Right renal pelvis (tissue), 4 donors: ENCODE measurements at regions not wholly inside any gene's neighbourhood (a gene's known extent, or its start where the extent isn't known, plus 50 kb on each side); places are given as distances from the start of the nearest gene placed in this dataset.
A peak's percentile ranks its signal among the peaks of the same experiment; 100 is the strongest.

Experiments
- DNase-seq, 4 donors: peaks; one replicate each; pipeline ENCODE4 v3.0.0-alpha.2; 2013; ENCODE audit warnings: low read depth in 4 of 4, low spot score in 3 of 4, missing footprints in 1 of 4

GRCh38 chr16:7025616-7026190, 306.9 kb upstream of the RBFOX1 start:
- peak; percentile 34 to 51 (median 47) for DNase-seq

GRCh38 chr16:7021653-7022275, 310.9 kb upstream of the RBFOX1 start:
- DNase-seq: no peak

DNA sequence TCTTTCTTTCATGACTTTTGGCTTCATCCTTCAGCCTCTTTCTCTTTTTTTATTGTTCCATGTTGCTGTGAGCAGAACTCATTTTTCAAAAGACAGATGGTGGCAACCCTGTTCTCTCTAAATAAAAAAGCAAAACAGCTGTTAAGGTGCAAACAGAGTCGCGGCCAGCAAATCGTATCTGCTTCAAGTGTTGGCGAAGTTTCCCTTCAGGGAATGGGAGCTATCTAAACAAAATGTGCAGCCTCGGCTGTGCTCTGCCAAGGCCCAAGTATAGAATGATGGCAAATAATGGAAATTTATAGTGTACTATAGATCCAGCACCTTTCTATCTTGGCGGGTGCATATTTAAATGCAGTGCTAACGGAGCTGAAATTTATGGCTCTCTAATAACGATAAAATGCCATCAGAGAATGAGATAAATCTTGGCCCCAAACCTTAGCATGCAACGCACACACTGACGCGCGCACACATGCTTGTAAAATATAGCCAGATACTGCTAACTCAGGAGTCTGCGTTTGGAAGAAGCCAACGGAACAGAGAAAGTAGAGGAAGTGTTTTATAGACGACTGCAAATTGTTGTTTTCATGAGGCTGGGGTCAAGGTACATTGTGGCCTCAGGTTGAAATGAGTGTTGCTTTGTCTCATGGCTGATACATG, 315.5 kb upstream of the RBFOX1 start:
- no peak for DNase-seq

DNA sequence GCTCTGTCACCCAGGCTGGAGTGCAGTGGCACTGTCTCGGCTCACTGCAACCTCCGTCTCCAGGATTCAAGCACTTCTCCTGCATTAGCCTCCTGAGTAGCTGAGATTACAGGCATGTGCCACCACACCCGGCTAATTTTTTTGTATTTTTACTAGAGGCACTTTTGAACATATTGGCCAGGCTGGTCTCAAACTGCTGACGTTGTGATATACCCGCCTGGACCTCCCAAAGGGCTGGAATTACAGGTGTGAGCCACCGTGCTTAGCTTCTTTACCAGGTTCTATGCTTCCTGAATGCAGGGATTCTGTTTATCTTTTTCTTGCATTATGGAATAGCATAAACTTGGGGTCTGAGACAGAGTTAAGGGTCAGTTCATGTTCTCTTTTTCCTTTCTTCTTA, 317.9 kb upstream of the RBFOX1 start:
- no peak for DNase-seq

GRCh38 chr16:7013990-7014389, 318.7 kb upstream of the RBFOX1 start:
- peak in 2 of 4 donors; percentile 35 to 42 for DNase-seq

GRCh38 chr16:7004266-7004665, 328.4 kb upstream of the RBFOX1 start:
- DNase-seq: no peak

- DNase-seq: peak in 2 of 4 donors; percentile 9 to 26
Measured at GRCh38 chr16:6993544-6993943, 339.1 kb upstream of the RBFOX1 start.

DNA sequence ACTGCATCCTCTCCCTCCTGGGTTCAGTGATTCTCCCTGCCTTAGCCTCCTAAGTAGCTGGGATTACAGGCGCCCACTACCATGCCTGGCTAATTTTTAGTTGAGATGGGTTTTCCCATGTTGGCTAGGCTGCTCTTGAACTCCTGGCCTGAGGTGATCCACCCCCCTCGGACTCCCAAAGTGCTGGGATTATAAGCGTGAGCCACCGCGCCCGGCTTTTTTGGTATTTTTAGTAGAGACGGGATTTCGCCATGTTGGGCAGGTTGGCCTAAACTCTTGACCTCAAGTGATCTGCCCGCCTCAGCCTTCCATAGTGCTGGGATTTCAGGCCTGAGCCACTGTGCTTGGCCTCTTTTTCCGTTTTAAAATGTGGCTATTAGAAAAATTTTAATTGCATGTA, 343.8 kb upstream of the RBFOX1 start:
- DNase-seq: no peak

GRCh38 chr16:6977916-6978315, 354.7 kb upstream of the RBFOX1 start:
- DNase-seq: no peak

DNA sequence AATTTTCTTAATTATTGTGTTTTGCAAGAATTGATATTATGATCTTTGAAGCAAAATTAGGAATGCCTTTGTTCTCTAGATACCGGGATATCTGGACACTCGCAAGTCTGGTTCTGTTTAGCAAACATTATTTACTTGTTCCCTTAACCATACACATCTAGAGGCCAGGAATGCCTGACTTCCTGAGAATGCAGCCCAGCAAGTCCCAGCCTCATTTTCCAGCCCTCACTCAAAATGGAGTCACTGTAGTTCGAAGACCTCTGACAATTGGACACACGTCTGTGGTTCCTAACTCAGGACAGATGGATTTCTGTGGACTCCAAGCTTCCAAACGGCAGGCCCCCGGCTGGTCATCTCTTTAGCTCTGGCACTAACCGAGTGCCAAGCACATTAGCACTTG, 355.4 kb upstream of the RBFOX1 start:
- no peak for DNase-seq

DNA sequence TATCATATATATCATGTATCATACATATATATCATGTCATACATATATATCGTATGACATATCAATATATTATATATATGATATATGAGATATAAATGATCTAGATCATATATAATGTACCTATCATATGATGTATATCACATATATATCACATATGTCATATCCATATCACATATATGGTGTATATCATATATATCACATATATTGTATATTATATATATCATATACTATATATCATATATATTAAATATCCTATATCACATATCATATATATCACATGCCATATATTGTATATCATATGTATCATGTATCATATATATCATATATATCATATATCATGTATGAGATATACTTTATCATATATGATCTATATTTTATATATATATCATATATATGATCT, 355.9 kb upstream of the RBFOX1 start:
- DNase-seq: no peak

- DNase-seq: no peak
Measured at GRCh38 chr16:6970171-6970857, 362.3 kb upstream of the RBFOX1 start.

DNA sequence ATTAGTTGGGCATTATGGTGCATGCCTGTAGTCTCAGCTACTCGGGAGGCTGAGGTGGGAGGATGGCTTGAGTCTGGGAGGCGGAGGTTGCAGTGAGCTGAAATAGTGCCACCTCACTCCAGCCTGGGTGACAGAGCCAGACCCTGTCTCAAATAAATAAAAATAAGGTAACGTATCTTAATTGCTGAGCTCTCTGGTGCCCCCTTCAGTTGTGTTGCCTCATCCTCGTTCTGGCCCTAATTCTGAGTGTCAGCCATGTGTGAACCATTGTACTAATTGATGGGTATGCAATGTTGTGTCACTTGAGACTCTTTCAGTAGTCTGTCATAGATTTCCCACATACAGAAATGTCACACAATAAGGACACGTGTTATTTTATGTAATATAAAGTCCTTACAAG, 363.1 kb upstream of the RBFOX1 start:
- DNase-seq: no peak

GRCh38 chr16:6967796-6968320, 364.8 kb upstream of the RBFOX1 start:
- no peak for DNase-seq

GRCh38 chr16:6966925-6967324, 365.7 kb upstream of the RBFOX1 start:
- DNase-seq: no peak

DNA sequence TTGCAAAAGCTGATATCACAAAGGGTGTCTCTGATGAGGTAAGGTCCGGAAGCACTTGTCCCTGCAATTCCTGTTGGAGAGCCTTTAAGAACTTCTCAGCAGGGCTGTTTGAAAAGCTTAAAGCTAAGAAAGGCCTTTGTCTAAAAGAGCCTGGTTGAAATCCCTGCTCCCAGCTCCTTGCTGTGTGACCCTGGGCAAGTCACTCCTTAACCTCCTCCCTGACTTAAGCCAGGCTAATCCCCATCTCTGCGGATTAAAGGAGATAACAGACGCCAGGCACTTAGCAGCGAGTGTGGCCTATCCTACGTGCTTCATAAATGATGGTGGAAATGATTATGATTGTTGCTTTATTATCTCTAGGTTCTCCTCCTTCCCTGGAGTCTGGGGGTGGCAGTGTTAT, 368.0 kb upstream of the RBFOX1 start:
- no peak for DNase-seq

GRCh38 chr16:6961704-6962103, 370.9 kb upstream of the RBFOX1 start:
- DNase-seq: no peak

DNA sequence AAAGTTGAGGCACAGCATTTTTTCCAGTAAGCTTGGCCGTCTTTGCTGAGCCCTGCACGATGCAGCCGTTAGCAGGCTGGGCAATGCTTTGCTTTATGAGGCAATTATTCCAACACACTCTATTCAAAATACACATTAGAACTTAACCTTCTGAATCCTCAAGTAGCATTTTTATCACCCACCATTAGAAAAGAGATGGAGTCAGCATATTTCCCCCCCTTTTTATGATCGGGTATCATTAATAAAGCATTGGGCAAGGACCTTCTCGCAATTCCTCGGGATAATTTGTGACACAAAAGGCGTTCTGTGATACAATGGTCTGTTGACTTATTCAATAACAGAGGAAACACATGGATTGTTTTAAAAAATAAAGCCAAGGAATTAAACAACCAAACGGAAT, 374.5 kb upstream of the RBFOX1 start:
- no peak for DNase-seq

GRCh38 chr16:6957681-6958080, 375.0 kb upstream of the RBFOX1 start:
- no peak for DNase-seq

DNA sequence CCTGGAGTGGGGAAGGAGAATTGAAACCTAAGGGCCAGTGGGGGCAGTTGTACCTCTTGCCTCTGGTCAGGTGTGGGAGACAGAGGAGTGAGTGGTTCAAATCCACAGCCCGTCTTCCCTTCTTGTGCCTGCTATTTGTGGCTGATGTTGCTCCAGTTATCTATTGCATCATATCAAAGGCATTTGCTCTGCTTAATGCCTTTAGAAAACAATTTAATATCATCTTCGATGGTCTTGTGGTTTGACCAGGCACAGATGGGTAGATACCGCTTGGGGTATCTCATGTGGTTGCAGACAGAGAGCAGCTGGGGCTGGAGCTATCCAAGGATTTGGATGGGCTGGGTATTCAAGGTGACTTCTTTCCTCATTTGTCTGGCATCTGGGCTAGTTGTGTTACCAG, 376.1 kb upstream of the RBFOX1 start:
- DNase-seq: no peak

- DNase-seq: no peak
Measured at GRCh38 chr16:6955303-6955702, 377.3 kb upstream of the RBFOX1 start.

DNA sequence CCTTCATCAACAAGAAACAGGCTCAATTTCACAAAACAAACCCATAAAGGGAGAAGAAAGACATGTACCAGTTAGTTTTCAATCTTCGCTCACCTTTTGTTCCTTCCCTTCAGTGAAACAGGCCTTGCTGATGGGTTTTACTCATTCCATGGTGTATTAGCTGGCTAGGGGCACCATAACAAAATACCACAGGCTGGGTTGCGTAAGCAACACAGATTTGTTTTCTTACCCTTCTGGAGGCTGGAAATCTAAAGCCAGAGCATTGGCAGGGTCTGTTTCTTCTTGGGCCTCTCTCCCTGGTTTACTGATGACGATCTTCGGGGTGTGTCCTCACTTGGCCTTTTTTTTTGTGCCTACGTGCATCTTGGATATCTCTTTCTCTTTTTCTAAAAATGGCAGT, 383.4 kb upstream of the RBFOX1 start:
- DNase-seq: no peak
